Glutamatergic neuron (in vitro differentiated cells): ENCODE measurements at regions not wholly inside any gene's neighbourhood (a gene's known extent, or its start where the extent isn't known, plus 50 kb on each side); places are given as distances from the start of the nearest gene placed in this dataset.
"Not testable (repeated sequence)": the region's sequence is repeated elsewhere in the genome, so short reads cannot be mapped to it uniquely, and the experiment has no call there.

Source experiments
- DNase-seq: peaks from one replicate; pipeline ENCODE4 v3.0.0; 2022
- H3K27ac Mint-ChIP-seq: one replicate; pipeline ENCODE4 v1.8.0; 2020; ENCODE audit warnings: mild to moderate bottlenecking, mixed read lengths, inconsistent platforms; ENCODE audit not compliant: unreplicated experiment
- H3K27me3 Mint-ChIP-seq: one replicate; pipeline ENCODE4 v1.8.0; 2020; ENCODE audit warnings: mild to moderate bottlenecking, moderate library complexity, mixed read lengths, inconsistent platforms; ENCODE audit not compliant: unreplicated experiment
- H3K36me3 Mint-ChIP-seq: one replicate; pipeline ENCODE4 v1.8.0; 2020; ENCODE audit warnings: mild to moderate bottlenecking, mixed read lengths, inconsistent platforms; ENCODE audit not compliant: unreplicated experiment
- H3K4me1 Mint-ChIP-seq: one replicate; pipeline ENCODE4 v1.8.0; 2020; ENCODE audit warnings: mild to moderate bottlenecking, low read depth, mixed read lengths, inconsistent platforms; ENCODE audit not compliant: unreplicated experiment
- H3K4me3 Mint-ChIP-seq: one replicate; pipeline ENCODE4 v1.8.0; 2020; ENCODE audit warnings: mild to moderate bottlenecking, mixed read lengths, inconsistent platforms; ENCODE audit not compliant: unreplicated experiment
- H3K9me3 Mint-ChIP-seq: one replicate; pipeline ENCODE4 v1.8.0; 2020; ENCODE audit warnings: mild to moderate bottlenecking, moderate library complexity, mixed read lengths, inconsistent platforms; ENCODE audit not compliant: unreplicated experiment
- CTCF ChIP-seq: fragments of 200-600 bp; sonication (generic); IDR thresholded peaks from one replicate; pipeline ENCODE4 v1.5.0; 2021; ENCODE audit not compliant: partially characterized antibody, unreplicated experiment

GRCh38 chr9:24218656-24219055 is 327.0 kb downstream of the IZUMO3 start:
- H3K27me3 Mint-ChIP-seq = peaks cover 3% of the 10 kb centered on the region
- H3K36me3 Mint-ChIP-seq = no peaks in the 10 kb centered on the region
- no peak for DNase-seq
- H3K4me3 Mint-ChIP-seq = no peak overlapping the region
- TF ChIP-seq CTCF = no peak
- H3K27ac Mint-ChIP-seq = no peak overlapping the region
- H3K9me3 Mint-ChIP-seq = no peaks in the 10 kb centered on the region
- H3K4me1 Mint-ChIP-seq = no peaks in the 10 kb centered on the region

GRCh38 chr9:24210641-24211040 is 335.1 kb downstream of the IZUMO3 start:
- Mint-ChIP-seq H3K9me3 (no peaks in the 10 kb centered on the region), H3K4me1 (no peaks in the 10 kb centered on the region), H3K4me3 (no peak overlapping the region), H3K27me3 (no peaks in the 10 kb centered on the region), H3K36me3 (no peaks in the 10 kb centered on the region), H3K27ac (no peak overlapping the region)
- no peak for DNase-seq
- no peak for TF ChIP-seq CTCF

- no peak for DNase-seq
- Mint-ChIP-seq H3K9me3 (peaks cover 4% of the 10 kb centered on the region), H3K4me1 (no peaks in the 10 kb centered on the region), H3K27me3 (no peaks in the 10 kb centered on the region), H3K4me3 (no peak overlapping the region), H3K27ac (no peak overlapping the region), H3K36me3 (peaks cover 19% of the 10 kb centered on the region)
- TF ChIP-seq CTCF = no peak
Measured at GRCh38 chr9:24189986-24190385, 355.7 kb downstream of the IZUMO3 start.

GRCh38 chr9:24180572-24180971 is 354.5 kb upstream of the ELAVL2 start:
- H3K27ac Mint-ChIP-seq, DNase-seq, H3K27me3 Mint-ChIP-seq, H3K4me1 Mint-ChIP-seq, H3K4me3 Mint-ChIP-seq: not testable (repeated sequence)
- Mint-ChIP-seq H3K9me3 (peaks cover 19% of the 10 kb centered on the region), H3K36me3 (peaks cover 22% of the 10 kb centered on the region)

- H3K27ac Mint-ChIP-seq = no peak overlapping the region
- H3K27me3 Mint-ChIP-seq = no peaks in the 10 kb centered on the region
- H3K4me3 Mint-ChIP-seq = no peak overlapping the region
- no peaks in the 10 kb centered on the region for H3K36me3 Mint-ChIP-seq
- H3K4me1 Mint-ChIP-seq = no peaks in the 10 kb centered on the region
- TF ChIP-seq CTCF = no peak
- H3K9me3 Mint-ChIP-seq = no peaks in the 10 kb centered on the region
- no peak for DNase-seq
Measured at GRCh38 chr9:24144796-24145195, 318.8 kb upstream of the ELAVL2 start.

- not testable (repeated sequence) for H3K27ac Mint-ChIP-seq, H3K36me3 Mint-ChIP-seq, H3K4me3 Mint-ChIP-seq, H3K9me3 Mint-ChIP-seq, DNase-seq, H3K27me3 Mint-ChIP-seq, H3K4me1 Mint-ChIP-seq
Measured at GRCh38 chr9:24135072-24135471, 309.0 kb upstream of the ELAVL2 start.
